VCaP (cell line): ENCODE measurements at regions not wholly inside any gene's neighbourhood (a gene's known extent, or its start where the extent isn't known, plus 50 kb on each side); places are given as distances from the start of the nearest gene placed in this dataset.
"Not testable (repeated sequence)": the region's sequence is repeated elsewhere in the genome, so short reads cannot be mapped to it uniquely, and the experiment has no call there.

ENCODE experiments used
- H3K27ac ChIP-seq: fragments of 450-650 bp; 2 replicates; pipeline ENCODE4 v1.5.1; 2017
- CTCF ChIP-seq: fragments of 450-650 bp; conservative IDR thresholded peaks from 2 replicates; pipeline ENCODE4 v1.5.1; 2017; ENCODE audit warnings: mild to moderate bottlenecking, moderate library complexity

GRCh38 chr3:48101301-48101650 is 85.1 kb upstream of the MAP4 start:
- not testable (repeated sequence) for H3K27ac ChIP-seq

- no peak for TF ChIP-seq CTCF
- H3K27ac ChIP-seq, result no peak overlapping the region
Observed at GRCh38 chr3:48092270-48092669, 76.1 kb upstream of the MAP4 start.

GRCh38 chr3:48090166-48090939 is 74.1 kb upstream of the MAP4 start:
- peak overlapping the region; percentile 94 for H3K27ac ChIP-seq
- no peak for TF ChIP-seq CTCF

GRCh38 chr3:48088749-48089466 is 72.7 kb upstream of the MAP4 start:
- peak; percentile 31; the same call in 1 of the 2 replicates for TF ChIP-seq CTCF
- H3K27ac ChIP-seq, result peak overlapping the region; percentile 94

GRCh38 chr3:48088056-48088748 is 72.0 kb upstream of the MAP4 start:
- H3K27ac ChIP-seq, result peak overlapping the region; percentile 94
- TF ChIP-seq CTCF, result no peak

GRCh38 chr3:48086705-48087104 is 70.5 kb upstream of the MAP4 start:
- peak overlapping the region; percentile 94 for H3K27ac ChIP-seq
- TF ChIP-seq CTCF, result no peak

- no peak for TF ChIP-seq CTCF
- peak overlapping the region; percentile 94 for H3K27ac ChIP-seq
Observed at GRCh38 chr3:48084929-48085328, 68.7 kb upstream of the MAP4 start.
